WTC11 (cell line): ENCODE measurements at regions not wholly inside any gene's neighbourhood (a gene's known extent, or its start where the extent isn't known, plus 50 kb on each side); places are given as distances from the start of the nearest gene placed in this dataset.

ENCODE experiments used
- ATAC-seq: fragments of 200-7000 bp; cut with Tn5 transposase; 2 replicates; pipeline ENCODE4 v1.10.0; 2021; ENCODE audit warnings: mild to moderate bottlenecking, moderate library complexity
- CTCF ChIA-PET: fragments of 300-600 bp; sonication (Branson Sonifier 250); formaldehyde crosslinking; loops from one replicate; lab custom pipeline; 2021; ENCODE audit warnings: antibody characterized with exemption; lab: Charles Lee
- POLR2A ChIA-PET: fragments of 350-600 bp; sonication (Branson Sonifier 250); formaldehyde crosslinking; loops from one replicate; lab custom pipeline; 2021; ENCODE audit warnings: antibody characterized with exemption; lab: Charles Lee
- DNase-seq: peaks from one replicate; pipeline ENCODE4 v3.0.0; 2021; ENCODE audit warnings: low spot score
- H3K27ac Mint-ChIP-seq: 2 replicates; pipeline ENCODE4 v1.8.0; 2021; ENCODE audit warnings: mixed read lengths
- H3K27me3 Mint-ChIP-seq: 2 replicates; pipeline ENCODE4 v1.8.0; 2021; ENCODE audit warnings: low read depth, mild to moderate bottlenecking, moderate library complexity, mixed read lengths
- H3K36me3 Mint-ChIP-seq: 2 replicates; pipeline ENCODE4 v1.8.0; 2021; ENCODE audit warnings: mixed read lengths
- H3K4me1 Mint-ChIP-seq: 2 replicates; pipeline ENCODE4 v1.8.0; 2022; ENCODE audit warnings: mixed read lengths
- H3K4me3 Mint-ChIP-seq: 2 replicates; pipeline ENCODE4 v1.8.0; 2021; ENCODE audit warnings: mild to moderate bottlenecking, moderate library complexity, mixed read lengths
- H3K9me3 Mint-ChIP-seq: 2 replicates; pipeline ENCODE4 v1.8.0; 2021; ENCODE audit warnings: mixed read lengths
- ESRRA ChIP-seq: sonication (generic); formaldehyde crosslinking; IDR thresholded peaks from 2 replicates; pipeline ENCODE4 v1.8.1; 2022; ENCODE audit warnings: mild to moderate bottlenecking, missing genetic modification reagents, borderline replicate concordance
- ETV6 ChIP-seq: sonication (generic); formaldehyde crosslinking; IDR thresholded peaks from 2 replicates; pipeline ENCODE4 v1.8.1; 2022; ENCODE audit warnings: mild to moderate bottlenecking, missing genetic modification reagents
- GRHL2 ChIP-seq: fragments of 250-450 bp; sonication (Bioruptor Pico); IDR thresholded peaks from 2 replicates; pipeline ENCODE4 v1.8.0; 2022; ENCODE audit warnings: mild to moderate bottlenecking, moderate library complexity; ENCODE audit not compliant: insufficient replicate concordance, severe bottlenecking
- HMGA2 ChIP-seq: fragments of 250-450 bp; sonication (Bioruptor Pico); IDR thresholded peaks from 2 replicates; pipeline ENCODE4 v1.4.0; 2021; ENCODE audit warnings: mild to moderate bottlenecking, moderate library complexity
- NFYB ChIP-seq: sonication (generic); formaldehyde crosslinking; conservative IDR thresholded peaks from 2 replicates; pipeline ENCODE4 v1.8.0; 2022; ENCODE audit warnings: low read depth, missing genetic modification reagents
- ZNF121 ChIP-seq: sonication (generic); formaldehyde crosslinking; IDR thresholded peaks from 2 replicates; pipeline ENCODE4 v1.8.0; 2023; ENCODE audit warnings: missing genetic modification reagents
- ZNF263 ChIP-seq: sonication (generic); formaldehyde crosslinking; IDR thresholded peaks from 2 replicates; pipeline ENCODE4 v1.8.1; 2022; ENCODE audit warnings: low read depth, mild to moderate bottlenecking, moderate library complexity, missing genetic modification reagents
- ZNF396 ChIP-seq: fragments of 250-450 bp; sonication (Bioruptor Pico); IDR thresholded peaks from 2 replicates; pipeline ENCODE4 v1.8.0; 2021; ENCODE audit warnings: mild to moderate bottlenecking, moderate library complexity, borderline replicate concordance
- ZNF423 ChIP-seq: fragments of 250-450 bp; sonication (Bioruptor Pico); IDR thresholded peaks from 2 replicates; pipeline ENCODE4 v2.1.2; 2022; ENCODE audit warnings: mild to moderate bottlenecking, moderate library complexity
- TF ChIP-seq, protein P1 (sequence below): fragments of 200-600 bp; IDR thresholded peaks from 2 replicates; pipeline ENCODE4 v1.8.0; 2022; ENCODE audit warnings: antibody characterized with exemption
- TF ChIP-seq, protein P2 (sequence below): sonication (generic); formaldehyde crosslinking; IDR thresholded peaks from 2 replicates; pipeline ENCODE4 v1.8.1; 2023; ENCODE audit warnings: mild to moderate bottlenecking, missing genetic modification reagents, moderate library complexity
- TF ChIP-seq, protein P3 (sequence below): sonication (generic); formaldehyde crosslinking; conservative IDR thresholded peaks from 2 replicates; pipeline ENCODE4 v1.8.1; 2022; ENCODE audit warnings: mild to moderate bottlenecking, missing genetic modification reagents
- TF ChIP-seq, protein P4 (sequence below): sonication (generic); formaldehyde crosslinking; IDR thresholded peaks from 2 replicates; pipeline ENCODE4 v1.8.1; 2023; ENCODE audit warnings: mild to moderate bottlenecking, missing genetic modification reagents
- TF ChIP-seq, protein P5 (sequence below): sonication (generic); formaldehyde crosslinking; IDR thresholded peaks from 2 replicates; pipeline ENCODE4 v1.8.0; 2022; ENCODE audit warnings: mild to moderate bottlenecking, missing genetic modification reagents
- TF ChIP-seq, protein P6 (sequence below): sonication (generic); formaldehyde crosslinking; conservative IDR thresholded peaks from 2 replicates; pipeline ENCODE4 v1.8.1; 2023; ENCODE audit warnings: mild to moderate bottlenecking, low read depth, missing genetic modification reagents, moderate library complexity

DNA sequence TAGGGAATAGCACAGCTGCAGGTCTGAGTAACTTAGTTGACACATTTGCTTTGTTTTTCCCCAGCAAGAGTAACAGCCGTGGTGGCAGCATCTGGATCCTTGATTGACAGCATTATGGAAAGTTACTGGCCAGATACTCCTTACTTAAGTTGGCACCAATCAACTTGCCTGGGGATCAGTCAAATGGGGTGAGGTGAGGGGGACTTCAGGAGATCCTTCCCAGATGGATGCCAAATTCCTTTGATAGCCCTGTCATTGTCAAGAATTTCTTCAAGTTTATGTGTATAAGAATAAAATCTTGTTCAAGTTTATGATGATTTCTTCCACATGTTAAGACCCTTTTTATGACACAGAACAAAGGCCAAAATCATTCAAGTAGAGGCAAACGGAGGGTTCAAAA, 618.4 kb downstream of the SLC6A15 start:
- Mint-ChIP-seq H3K27me3 (no peaks in the 10 kb centered on the region), H3K4me3 (no peak overlapping the region), H3K36me3 (no peaks in the 10 kb centered on the region), H3K4me1 (no peaks in the 10 kb centered on the region), H3K9me3 (0 out of 2 replicates have a peak, but pooled peaks cover 7% of the 10 kb centered on the region), H3K27ac (no peak overlapping the region)
- DNase-seq (no peak), ATAC-seq (no peak)
- TF ChIP-seq, protein P1, sequence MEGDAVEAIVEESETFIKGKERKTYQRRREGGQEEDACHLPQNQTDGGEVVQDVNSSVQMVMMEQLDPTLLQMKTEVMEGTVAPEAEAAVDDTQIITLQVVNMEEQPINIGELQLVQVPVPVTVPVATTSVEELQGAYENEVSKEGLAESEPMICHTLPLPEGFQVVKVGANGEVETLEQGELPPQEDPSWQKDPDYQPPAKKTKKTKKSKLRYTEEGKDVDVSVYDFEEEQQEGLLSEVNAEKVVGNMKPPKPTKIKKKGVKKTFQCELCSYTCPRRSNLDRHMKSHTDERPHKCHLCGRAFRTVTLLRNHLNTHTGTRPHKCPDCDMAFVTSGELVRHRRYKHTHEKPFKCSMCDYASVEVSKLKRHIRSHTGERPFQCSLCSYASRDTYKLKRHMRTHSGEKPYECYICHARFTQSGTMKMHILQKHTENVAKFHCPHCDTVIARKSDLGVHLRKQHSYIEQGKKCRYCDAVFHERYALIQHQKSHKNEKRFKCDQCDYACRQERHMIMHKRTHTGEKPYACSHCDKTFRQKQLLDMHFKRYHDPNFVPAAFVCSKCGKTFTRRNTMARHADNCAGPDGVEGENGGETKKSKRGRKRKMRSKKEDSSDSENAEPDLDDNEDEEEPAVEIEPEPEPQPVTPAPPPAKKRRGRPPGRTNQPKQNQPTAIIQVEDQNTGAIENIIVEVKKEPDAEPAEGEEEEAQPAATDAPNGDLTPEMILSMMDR: no peak
- POLR2A ChIA-PET: no interaction called here
- CTCF ChIA-PET: no interaction called here

DNA sequence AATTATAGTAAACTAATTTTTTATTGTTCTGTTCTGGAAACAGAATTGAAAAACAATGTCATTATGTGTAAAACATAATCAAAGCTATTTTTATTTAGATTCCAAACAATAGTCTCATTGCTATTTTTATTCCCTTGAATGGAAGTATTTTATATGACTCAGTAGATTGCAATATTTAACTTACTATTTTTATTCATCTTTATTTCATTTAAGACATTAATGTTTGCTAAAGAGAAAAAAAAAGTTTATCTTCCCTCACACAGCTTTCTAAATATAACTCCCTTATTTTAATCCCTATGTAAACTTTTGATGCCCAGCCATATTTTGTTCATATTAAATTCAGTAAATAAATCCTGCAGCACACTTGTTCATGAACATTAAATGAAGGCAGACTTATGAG, 622.4 kb downstream of the SLC6A15 start:
- H3K4me1 Mint-ChIP-seq: no peaks in the 10 kb centered on the region
- ChIA-PET CTCF (no interaction called here), POLR2A (no interaction called here)
- no peaks in the 10 kb centered on the region for H3K9me3 Mint-ChIP-seq
- no peaks in the 10 kb centered on the region for H3K36me3 Mint-ChIP-seq
- H3K4me3 Mint-ChIP-seq: no peak overlapping the region
- no peak overlapping the region for H3K27ac Mint-ChIP-seq
- TF ChIP-seq, protein P2, sequence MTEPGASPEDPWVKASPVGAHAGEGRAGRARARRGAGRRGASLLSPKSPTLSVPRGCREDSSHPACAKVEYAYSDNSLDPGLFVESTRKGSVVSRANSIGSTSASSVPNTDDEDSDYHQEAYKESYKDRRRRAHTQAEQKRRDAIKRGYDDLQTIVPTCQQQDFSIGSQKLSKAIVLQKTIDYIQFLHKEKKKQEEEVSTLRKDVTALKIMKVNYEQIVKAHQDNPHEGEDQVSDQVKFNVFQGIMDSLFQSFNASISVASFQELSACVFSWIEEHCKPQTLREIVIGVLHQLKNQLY (CRISPR knock-in tag): no peak
- TF ChIP-seq ZNF423 (CRISPR knock-in tag) (no peak), ESRRA (CRISPR knock-in tag) (no peak), ZNF396 (CRISPR knock-in tag) (no peak)
- TF ChIP-seq, protein P3, sequence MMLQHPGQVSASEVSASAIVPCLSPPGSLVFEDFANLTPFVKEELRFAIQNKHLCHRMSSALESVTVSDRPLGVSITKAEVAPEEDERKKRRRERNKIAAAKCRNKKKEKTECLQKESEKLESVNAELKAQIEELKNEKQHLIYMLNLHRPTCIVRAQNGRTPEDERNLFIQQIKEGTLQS (CRISPR knock-in tag): no peak
- no peaks in the 10 kb centered on the region for H3K27me3 Mint-ChIP-seq
- DNase-seq (no peak), ATAC-seq (no peak)

DNA sequence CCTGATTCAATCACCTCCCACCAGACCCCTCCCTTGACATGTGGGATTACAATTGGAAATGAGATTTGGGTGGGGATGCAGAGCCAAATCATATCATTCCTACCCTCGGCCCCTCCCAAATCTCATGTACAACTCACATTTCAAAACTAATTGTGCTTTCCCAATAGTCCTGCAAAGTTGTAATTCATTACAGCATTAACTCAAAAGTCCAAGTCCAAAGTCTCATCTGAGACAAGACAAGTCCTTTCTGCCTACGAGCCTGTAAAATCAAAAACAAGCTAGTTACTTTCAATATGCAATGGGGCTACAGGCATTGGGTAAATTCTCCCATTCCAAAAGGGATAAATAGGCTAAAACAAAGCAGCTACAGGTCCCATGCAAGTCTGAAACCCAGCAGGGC, 634.6 kb downstream of the SLC6A15 start:
- Mint-ChIP-seq H3K27ac (no peak overlapping the region), H3K27me3 (peaks cover 14% of the 10 kb centered on the region)
- CTCF ChIA-PET: no interaction called here
- no peak for TF ChIP-seq GRHL2 (CRISPR knock-in tag)
- no peak for TF ChIP-seq HMGA2
- TF ChIP-seq ZNF263 (CRISPR knock-in tag): no peak
- TF ChIP-seq, protein P1: no peak
- no peak for TF ChIP-seq ETV6
- TF ChIP-seq ZNF121 (CRISPR knock-in tag): no peak
- TF ChIP-seq, all 79 proteins: peak for 0
- H3K36me3 Mint-ChIP-seq: no peaks in the 10 kb centered on the region
- ATAC-seq (no peak), DNase-seq (no peak)
- POLR2A ChIA-PET: no interaction called here
- no peaks in the 10 kb centered on the region; the same call in 1 of the 2 replicates for H3K9me3 Mint-ChIP-seq
- H3K4me3 Mint-ChIP-seq: no peak overlapping the region
- no peaks in the 10 kb centered on the region for H3K4me1 Mint-ChIP-seq

DNA sequence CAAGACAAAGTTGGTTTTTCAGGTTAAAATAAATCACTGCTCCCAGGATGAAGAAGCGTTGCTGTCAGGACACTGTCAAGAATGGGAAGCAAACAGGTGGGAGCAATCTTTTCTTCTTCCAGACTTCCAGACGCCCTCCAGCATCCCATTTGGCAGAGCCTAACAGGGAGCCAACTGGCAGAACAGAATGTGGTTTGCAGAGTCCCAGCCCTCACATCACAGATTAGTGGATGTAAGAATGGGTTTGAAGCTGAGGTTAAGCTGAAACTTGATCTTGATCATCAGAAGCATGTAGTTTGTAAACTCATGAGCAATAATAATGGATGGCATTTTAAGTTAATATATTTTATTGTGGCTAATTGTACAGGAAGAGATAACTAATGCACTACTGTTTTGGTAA, 636.4 kb downstream of the SLC6A15 start:
- CTCF ChIA-PET: no interaction called here
- H3K4me3 Mint-ChIP-seq: no peak overlapping the region
- H3K4me1 Mint-ChIP-seq: peaks cover 1% of the 10 kb centered on the region
- H3K27me3 Mint-ChIP-seq: peaks cover 29% of the 10 kb centered on the region
- ATAC-seq: no peak
- no peak for DNase-seq
- no peak overlapping the region for H3K27ac Mint-ChIP-seq
- H3K9me3 Mint-ChIP-seq: no peaks in the 10 kb centered on the region; the same call in 1 of the 2 replicates
- H3K36me3 Mint-ChIP-seq: no peaks in the 10 kb centered on the region
- POLR2A ChIA-PET: no interaction called here
- no peak for TF ChIP-seq NFYB (CRISPR knock-in tag)
- TF ChIP-seq, protein P4, sequence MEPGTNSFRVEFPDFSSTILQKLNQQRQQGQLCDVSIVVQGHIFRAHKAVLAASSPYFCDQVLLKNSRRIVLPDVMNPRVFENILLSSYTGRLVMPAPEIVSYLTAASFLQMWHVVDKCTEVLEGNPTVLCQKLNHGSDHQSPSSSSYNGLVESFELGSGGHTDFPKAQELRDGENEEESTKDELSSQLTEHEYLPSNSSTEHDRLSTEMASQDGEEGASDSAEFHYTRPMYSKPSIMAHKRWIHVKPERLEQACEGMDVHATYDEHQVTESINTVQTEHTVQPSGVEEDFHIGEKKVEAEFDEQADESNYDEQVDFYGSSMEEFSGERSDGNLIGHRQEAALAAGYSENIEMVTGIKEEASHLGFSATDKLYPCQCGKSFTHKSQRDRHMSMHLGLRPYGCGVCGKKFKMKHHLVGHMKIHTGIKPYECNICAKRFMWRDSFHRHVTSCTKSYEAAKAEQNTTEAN: no peak
- TF ChIP-seq, protein P5, sequence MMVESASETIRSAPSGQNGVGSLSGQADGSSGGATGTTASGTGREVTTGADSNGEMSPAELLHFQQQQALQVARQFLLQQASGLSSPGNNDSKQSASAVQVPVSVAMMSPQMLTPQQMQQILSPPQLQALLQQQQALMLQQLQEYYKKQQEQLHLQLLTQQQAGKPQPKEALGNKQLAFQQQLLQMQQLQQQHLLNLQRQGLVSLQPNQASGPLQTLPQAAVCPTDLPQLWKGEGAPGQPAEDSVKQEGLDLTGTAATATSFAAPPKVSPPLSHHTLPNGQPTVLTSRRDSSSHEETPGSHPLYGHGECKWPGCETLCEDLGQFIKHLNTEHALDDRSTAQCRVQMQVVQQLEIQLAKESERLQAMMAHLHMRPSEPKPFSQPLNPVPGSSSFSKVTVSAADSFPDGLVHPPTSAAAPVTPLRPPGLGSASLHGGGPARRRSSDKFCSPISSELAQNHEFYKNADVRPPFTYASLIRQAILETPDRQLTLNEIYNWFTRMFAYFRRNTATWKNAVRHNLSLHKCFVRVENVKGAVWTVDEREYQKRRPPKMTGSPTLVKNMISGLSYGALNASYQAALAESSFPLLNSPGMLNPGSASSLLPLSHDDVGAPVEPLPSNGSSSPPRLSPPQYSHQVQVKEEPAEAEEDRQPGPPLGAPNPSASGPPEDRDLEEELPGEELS: no peak
- TF ChIP-seq, protein P6, sequence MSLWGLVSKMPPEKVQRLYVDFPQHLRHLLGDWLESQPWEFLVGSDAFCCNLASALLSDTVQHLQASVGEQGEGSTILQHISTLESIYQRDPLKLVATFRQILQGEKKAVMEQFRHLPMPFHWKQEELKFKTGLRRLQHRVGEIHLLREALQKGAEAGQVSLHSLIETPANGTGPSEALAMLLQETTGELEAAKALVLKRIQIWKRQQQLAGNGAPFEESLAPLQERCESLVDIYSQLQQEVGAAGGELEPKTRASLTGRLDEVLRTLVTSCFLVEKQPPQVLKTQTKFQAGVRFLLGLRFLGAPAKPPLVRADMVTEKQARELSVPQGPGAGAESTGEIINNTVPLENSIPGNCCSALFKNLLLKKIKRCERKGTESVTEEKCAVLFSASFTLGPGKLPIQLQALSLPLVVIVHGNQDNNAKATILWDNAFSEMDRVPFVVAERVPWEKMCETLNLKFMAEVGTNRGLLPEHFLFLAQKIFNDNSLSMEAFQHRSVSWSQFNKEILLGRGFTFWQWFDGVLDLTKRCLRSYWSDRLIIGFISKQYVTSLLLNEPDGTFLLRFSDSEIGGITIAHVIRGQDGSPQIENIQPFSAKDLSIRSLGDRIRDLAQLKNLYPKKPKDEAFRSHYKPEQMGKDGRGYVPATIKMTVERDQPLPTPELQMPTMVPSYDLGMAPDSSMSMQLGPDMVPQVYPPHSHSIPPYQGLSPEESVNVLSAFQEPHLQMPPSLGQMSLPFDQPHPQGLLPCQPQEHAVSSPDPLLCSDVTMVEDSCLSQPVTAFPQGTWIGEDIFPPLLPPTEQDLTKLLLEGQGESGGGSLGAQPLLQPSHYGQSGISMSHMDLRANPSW (CRISPR knock-in tag): no peak
- TF ChIP-seq, protein P3 (CRISPR knock-in tag): no peak
